Skeletal muscle tissue (tissue), 3 donors: ENCODE measurements at regions not wholly inside any gene's neighbourhood (a gene's known extent, or its start where the extent isn't known, plus 50 kb on each side); places are given as distances from the start of the nearest gene placed in this dataset.
"Not testable (repeated sequence)": the region's sequence is repeated elsewhere in the genome, so short reads cannot be mapped to it uniquely, and the experiment has no call there.

Source experiments
- H3K27ac ChIP-seq: one replicate; pipeline ENCODE4 v1.7.0; 2013; ENCODE audit warnings: mild to moderate bottlenecking, low read depth, low read length, inconsistent platforms
- H3K27me3 ChIP-seq, 3 donors: one replicate each; pipeline ENCODE4 v1.7.0; 2013; ENCODE audit warnings: low read length in 3 of 3; ENCODE audit not compliant: control insufficient read depth in 3 of 3, insufficient read depth in 3 of 3
- H3K36me3 ChIP-seq, 3 donors: one replicate each; pipeline ENCODE4 v1.7.0; 2013; ENCODE audit warnings: low read length in 3 of 3; ENCODE audit not compliant: control insufficient read depth in 3 of 3, insufficient read depth in 3 of 3
- H3K4me1 ChIP-seq, 3 donors: one replicate each; pipeline ENCODE4 v1.7.0; 2013; ENCODE audit warnings: low read length in 3 of 3, mild to moderate bottlenecking in 3 of 3; ENCODE audit not compliant: control insufficient read depth in 3 of 3, insufficient read depth in 3 of 3
- H3K4me3 ChIP-seq, 3 donors: one replicate each; pipeline ENCODE4 v1.7.0; 2013; ENCODE audit warnings: low read length in 3 of 3
- H3K9ac ChIP-seq, 3 donors: one replicate each; pipeline ENCODE4 v1.7.0; 2013; ENCODE audit warnings: low read length in 3 of 3, mild to moderate bottlenecking in 3 of 3, moderate library complexity in 2 of 3, low read depth in 1 of 3
- H3K9me3 ChIP-seq, 3 donors: one replicate each; pipeline ENCODE4 v1.7.0; 2013; ENCODE audit warnings: low read length in 3 of 3; ENCODE audit not compliant: control insufficient read depth in 3 of 3
- donor health status: Osteomylitis.

DNA sequence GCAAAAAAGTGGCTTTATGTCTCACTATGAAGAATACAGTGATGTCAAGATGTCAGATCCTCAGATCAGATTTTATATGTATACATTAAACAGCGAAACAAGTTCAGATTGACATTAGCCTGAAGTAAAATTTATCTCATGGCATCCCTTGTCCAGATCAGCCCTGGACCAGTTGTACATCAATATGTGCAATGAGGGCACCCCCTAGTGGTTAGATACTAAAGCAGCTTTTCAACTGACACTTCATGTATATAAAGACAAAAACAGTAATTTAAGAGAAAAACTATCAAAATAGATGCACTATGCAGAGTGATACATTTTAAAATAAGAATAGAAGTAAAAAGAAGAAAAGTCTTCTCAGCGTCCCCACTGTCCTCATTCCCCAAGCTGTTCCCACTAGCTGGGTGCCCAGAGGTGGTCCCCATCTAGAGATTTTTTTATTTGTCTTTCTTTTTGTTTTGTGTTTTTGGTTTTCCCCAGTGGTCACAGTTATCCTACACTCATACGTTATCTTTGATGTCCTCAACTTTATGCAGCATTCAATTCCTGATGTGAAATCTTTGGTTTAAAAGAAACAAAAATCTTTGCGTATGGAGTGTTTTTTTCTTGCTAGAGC lies 2193.4 kb upstream of the RAG2 start:
- H3K4me1 ChIP-seq, result no peaks in the 10 kb centered on the region
- no peak overlapping the region for H3K9ac ChIP-seq

DNA sequence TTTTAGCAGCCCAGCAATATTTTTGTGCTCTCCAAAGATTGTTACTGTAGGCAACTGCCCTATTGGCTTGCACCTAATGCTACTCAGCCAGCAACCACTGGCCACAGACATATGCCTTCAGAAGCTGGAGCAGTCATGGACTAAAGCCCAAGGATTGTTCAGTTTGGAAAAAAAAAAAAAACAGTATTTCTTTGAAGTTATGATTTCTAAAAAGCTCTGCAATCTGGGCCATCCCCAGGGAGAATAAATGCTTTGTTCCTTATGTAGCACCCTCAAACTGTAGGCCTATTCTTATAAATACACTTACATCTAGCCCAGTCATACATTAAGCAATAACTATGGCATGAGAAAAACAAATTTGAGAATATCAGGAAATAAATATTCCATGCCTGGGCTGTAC lies 2190.5 kb upstream of the RAG2 start:
- Histone ChIP-seq H3K4me1 (no peaks in the 10 kb centered on the region), H3K9me3 (no peaks in the 10 kb centered on the region), H3K4me3 (no peak overlapping the region), H3K27ac (no peak overlapping the region), H3K9ac (no peak overlapping the region), H3K27me3 (no peaks in the 10 kb centered on the region), H3K36me3 (no peaks in the 10 kb centered on the region)

More for the DNA sequence above, 2193.4 kb upstream of the RAG2 start:
- Histone ChIP-seq H3K27ac (no peak overlapping the region), H3K4me3 (no peak overlapping the region), H3K36me3 (no peaks in the 10 kb centered on the region), H3K9me3 (no peaks in the 10 kb centered on the region), H3K27me3 (no peaks in the 10 kb centered on the region)

DNA sequence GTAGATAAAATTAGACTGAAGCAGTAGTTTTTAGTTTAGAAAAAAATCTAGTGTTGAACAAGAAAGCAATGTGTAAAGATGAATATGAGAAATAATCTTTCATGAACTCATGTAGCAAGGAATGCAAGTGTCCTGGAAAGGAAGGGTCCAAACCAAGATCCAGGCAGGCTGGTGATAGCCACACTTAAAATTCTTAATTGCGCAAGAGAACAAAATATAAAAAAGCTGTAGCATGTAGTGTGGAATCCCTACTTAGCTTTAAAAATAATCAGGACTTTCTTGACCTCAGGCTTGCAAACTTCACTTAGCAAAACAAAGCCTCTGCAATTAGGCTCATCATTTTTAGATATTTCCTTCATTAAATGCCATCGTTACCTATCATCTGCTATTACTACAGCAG lies 2186.1 kb upstream of the RAG2 start:
- Histone ChIP-seq H3K4me3 (no peak overlapping the region), H3K9me3 (no peaks in the 10 kb centered on the region), H3K27me3 (no peaks in the 10 kb centered on the region), H3K36me3 (no peaks in the 10 kb centered on the region), H3K4me1 (no peaks in the 10 kb centered on the region), H3K9ac (no peak overlapping the region), H3K27ac (no peak overlapping the region)

- H3K9ac ChIP-seq, result no peak overlapping the region
- H3K27me3 ChIP-seq, result no peaks in the 10 kb centered on the region
- H3K4me1 ChIP-seq, result no peaks in the 10 kb centered on the region
- no peak overlapping the region for H3K4me3 ChIP-seq
- peaks cover 0 to 2% (median 2%) of the 10 kb centered on the region in 3 donors for H3K9me3 ChIP-seq
- no peaks in the 10 kb centered on the region for H3K36me3 ChIP-seq
- H3K27ac ChIP-seq, result no peak overlapping the region
Observed at GRCh38 chr11:38766796-38767195, 2168.8 kb upstream of the RAG2 start.

GRCh38 chr11:38759394-38759793 lies 2161.4 kb upstream of the RAG2 start:
- Histone ChIP-seq H3K4me3 (no peak overlapping the region), H3K27ac (no peak overlapping the region), H3K27me3 (no peaks in the 10 kb centered on the region), H3K4me1 (no peaks in the 10 kb centered on the region), H3K9ac (no peak overlapping the region), H3K9me3 (no peaks in the 10 kb centered on the region), H3K36me3 (no peaks in the 10 kb centered on the region)

DNA sequence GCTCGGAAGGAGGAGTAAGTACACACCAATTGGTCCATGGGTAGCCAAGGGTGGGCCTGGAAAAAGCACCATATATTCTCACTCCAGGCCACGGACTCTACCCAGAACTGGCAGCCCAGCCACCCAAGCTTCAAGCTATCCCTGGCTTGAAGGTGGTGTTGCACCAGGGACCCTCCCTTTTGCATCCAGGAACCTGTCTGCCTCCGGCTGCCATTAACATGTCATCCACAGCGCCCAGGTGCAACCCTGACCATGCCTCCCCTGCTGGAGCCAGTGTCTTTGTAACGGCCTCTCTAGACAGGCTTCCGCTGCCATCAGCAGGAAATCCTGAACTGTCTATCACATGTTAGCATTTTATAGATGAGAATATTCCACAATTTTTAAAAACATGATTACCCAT lies 2158.5 kb upstream of the RAG2 start:
- Histone ChIP-seq H3K4me1 (no peaks in the 10 kb centered on the region), H3K36me3 (no peaks in the 10 kb centered on the region), H3K9ac (no peak overlapping the region), H3K27ac (no peak overlapping the region), H3K4me3 (no peak overlapping the region), H3K27me3 (no peaks in the 10 kb centered on the region), H3K9me3 (no peaks in the 10 kb centered on the region)

- no peaks in the 10 kb centered on the region for H3K36me3 ChIP-seq
- H3K27ac ChIP-seq, result no peak overlapping the region
- H3K9me3 ChIP-seq, result no peaks in the 10 kb centered on the region
- no peak overlapping the region for H3K4me3 ChIP-seq
- H3K4me1 ChIP-seq, result no peaks in the 10 kb centered on the region
- no peaks in the 10 kb centered on the region for H3K27me3 ChIP-seq
- H3K9ac ChIP-seq, result no peak overlapping the region
Observed at GRCh38 chr11:38751421-38751820, 2153.4 kb upstream of the RAG2 start.

DNA sequence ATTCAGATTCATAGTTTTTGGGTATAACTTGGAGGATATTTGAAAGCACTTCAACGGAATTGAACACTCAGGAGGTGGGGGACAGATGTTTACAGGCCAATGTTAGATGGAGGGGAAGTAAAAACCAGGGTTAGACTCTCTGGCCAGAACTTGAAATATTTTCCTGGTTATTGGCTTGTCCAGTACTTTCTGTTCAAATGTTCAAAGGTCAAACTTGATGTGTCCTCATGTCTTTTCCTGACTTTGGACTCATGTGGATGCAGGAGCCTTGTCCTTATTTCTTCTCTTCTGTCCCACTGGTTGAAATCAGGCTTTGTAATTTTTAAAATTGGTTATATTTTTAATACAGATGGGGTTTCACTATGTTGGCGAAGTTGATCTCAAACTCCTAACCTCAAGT lies 2148.5 kb upstream of the RAG2 start:
- not testable (repeated sequence) for H3K27me3 ChIP-seq, H3K36me3 ChIP-seq, H3K27ac ChIP-seq, H3K9me3 ChIP-seq, H3K9ac ChIP-seq, H3K4me3 ChIP-seq, H3K4me1 ChIP-seq

- Histone ChIP-seq H3K27me3 (no peaks in the 10 kb centered on the region), H3K4me1 (no peaks in the 10 kb centered on the region), H3K9ac (no peak overlapping the region), H3K27ac (no peak overlapping the region), H3K36me3 (no peaks in the 10 kb centered on the region), H3K9me3 (no peaks in the 10 kb centered on the region), H3K4me3 (no peak overlapping the region)
Observed at GRCh38 chr11:38723361-38723760, 2125.3 kb upstream of the RAG2 start.

DNA sequence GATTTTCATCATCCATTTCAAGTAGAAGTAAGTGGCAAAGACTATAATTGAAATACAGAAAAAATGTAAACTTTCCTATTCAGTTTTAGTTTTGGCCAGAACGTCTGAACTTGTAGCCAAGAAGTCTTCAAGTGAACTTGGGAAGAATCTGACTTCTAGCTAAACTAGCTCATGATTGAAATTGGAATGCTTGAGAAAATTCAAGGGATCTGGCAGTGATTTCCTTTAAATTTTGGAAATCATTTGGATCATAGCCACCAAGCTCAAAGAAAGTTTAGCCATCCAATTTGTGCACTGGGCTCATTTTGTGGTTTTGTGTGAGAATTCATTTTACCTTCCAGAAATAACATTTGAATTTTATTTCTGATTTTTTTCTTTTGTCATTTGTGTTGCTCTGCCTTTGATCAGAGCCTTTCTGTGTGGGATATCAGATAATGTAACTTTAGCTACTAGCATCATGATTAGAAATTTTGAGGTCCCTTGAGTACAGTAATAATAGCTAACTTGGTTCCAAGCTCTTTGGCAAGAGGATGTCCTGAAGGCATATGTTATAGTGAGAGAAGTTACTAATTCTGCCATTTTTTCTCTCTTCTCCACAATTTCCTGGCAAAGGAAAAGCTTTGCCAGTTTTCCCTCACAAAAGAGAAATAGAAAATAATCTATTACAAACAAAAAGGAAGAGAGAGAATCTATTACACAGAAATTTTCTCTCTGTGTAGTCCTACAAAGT lies 2123.7 kb upstream of the RAG2 start:
- H3K27ac ChIP-seq, result no peak overlapping the region
- H3K27me3 ChIP-seq, result no peaks in the 10 kb centered on the region
- no peaks in the 10 kb centered on the region for H3K9me3 ChIP-seq
- H3K4me3 ChIP-seq, result no peak overlapping the region
- no peaks in the 10 kb centered on the region for H3K36me3 ChIP-seq
- no peak overlapping the region for H3K9ac ChIP-seq
- H3K4me1 ChIP-seq, result no peaks in the 10 kb centered on the region
